MG63 (cell line): ENCODE measurements at regions not wholly inside any gene's neighbourhood (a gene's known extent, or its start where the extent isn't known, plus 50 kb on each side); places are given as distances from the start of the nearest gene placed in this dataset.
"Not testable (repeated sequence)": the region's sequence is repeated elsewhere in the genome, so short reads cannot be mapped to it uniquely, and the experiment has no call there.

ENCODE experiments used
- DNase-seq: peaks from one replicate; pipeline ENCODE4 v3.0.0-alpha.2; 2020
- H3K27me3 ChIP-seq: fragments of 250-450 bp; sonication (Bioruptor Pico); 2 replicates; pipeline ENCODE4 v1.5.1; 2020; ENCODE audit warnings: mild to moderate bottlenecking, moderate library complexity
- H3K36me3 ChIP-seq: fragments of 250-450 bp; sonication (Bioruptor Pico); 2 replicates; pipeline ENCODE4 v1.5.1; 2020; ENCODE audit warnings: mild to moderate bottlenecking, moderate library complexity
- H3K4me3 ChIP-seq: fragments of 250-450 bp; sonication (Bioruptor Pico); 2 replicates; pipeline ENCODE4 v1.5.1; 2020; ENCODE audit warnings: mild to moderate bottlenecking, moderate library complexity
- H3K9me3 ChIP-seq: fragments of 250-450 bp; sonication (Bioruptor Pico); 2 replicates; pipeline ENCODE4 v1.5.1; 2020; ENCODE audit warnings: mild to moderate bottlenecking, moderate library complexity

DNA sequence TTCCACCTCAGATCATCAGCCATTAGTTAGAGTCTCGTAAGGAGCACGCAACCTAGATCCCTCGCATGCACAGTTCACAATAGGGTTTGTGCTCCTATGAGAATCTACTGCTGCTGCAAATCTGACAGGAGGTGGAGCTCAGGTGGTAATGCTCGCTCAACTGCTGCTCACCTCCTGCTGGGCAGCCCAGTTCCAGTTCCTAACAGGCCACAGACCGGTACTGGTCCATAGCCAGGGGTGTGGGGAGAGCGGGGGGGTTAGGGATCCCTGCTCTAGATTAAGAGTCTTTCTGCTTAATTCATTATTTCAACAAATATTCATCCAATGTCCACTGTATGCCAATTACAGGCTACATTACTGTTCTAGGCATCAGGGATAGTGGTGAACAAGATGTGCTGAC lies 170.4 kb upstream of the KBTBD8 start:
- no peaks in the 10 kb centered on the region for H3K27me3 ChIP-seq
- H3K9me3 ChIP-seq = no peaks in the 10 kb centered on the region
- no peak for DNase-seq
- no peaks in the 10 kb centered on the region for H3K36me3 ChIP-seq
- no peak overlapping the region for H3K4me3 ChIP-seq

DNA sequence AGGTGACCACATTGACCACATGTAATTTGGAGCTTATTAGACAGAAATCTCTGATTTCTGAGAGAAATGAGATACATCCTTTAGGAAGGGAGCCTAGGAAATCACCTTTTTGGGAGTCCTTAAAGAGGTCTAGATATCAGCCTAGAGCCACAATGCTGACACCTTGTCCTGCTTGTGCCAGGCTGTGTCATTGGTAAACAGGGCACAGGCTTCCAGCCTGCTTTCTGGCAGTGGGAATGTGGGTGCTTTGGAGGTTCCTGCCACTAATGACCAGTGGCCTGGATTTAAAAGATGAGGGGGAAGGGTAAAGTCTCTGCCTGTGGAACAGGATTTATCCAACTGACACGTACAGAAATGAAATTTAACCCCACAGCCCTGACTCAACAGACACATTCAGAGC lies 169.8 kb upstream of the KBTBD8 start:
- no peak overlapping the region for H3K4me3 ChIP-seq
- H3K27me3 ChIP-seq = no peaks in the 10 kb centered on the region
- no peaks in the 10 kb centered on the region for H3K36me3 ChIP-seq
- DNase-seq = no peak
- no peaks in the 10 kb centered on the region for H3K9me3 ChIP-seq

DNA sequence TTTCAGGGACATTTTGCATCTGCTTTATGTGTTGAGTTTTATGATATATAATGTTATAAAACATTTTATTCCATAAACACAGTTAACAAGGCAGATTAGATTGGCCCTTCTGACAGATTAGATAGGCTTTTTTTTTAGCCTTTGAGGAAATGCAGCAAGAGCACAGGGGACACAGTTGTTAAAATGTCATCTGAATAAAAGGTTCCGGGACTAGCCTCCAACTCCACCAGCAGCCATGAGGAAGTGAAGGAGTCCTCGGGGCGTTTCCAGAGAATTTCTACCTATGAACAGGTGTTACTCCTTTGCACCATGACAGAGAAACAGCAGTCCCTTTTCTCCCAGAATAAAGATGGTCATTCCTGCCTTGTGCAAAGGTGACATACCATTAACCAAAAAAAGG lies 167.8 kb upstream of the KBTBD8 start:
- no peak for DNase-seq
- Histone ChIP-seq H3K27me3 (no peaks in the 10 kb centered on the region), H3K36me3 (no peaks in the 10 kb centered on the region), H3K9me3 (no peaks in the 10 kb centered on the region), H3K4me3 (no peak overlapping the region)

DNA sequence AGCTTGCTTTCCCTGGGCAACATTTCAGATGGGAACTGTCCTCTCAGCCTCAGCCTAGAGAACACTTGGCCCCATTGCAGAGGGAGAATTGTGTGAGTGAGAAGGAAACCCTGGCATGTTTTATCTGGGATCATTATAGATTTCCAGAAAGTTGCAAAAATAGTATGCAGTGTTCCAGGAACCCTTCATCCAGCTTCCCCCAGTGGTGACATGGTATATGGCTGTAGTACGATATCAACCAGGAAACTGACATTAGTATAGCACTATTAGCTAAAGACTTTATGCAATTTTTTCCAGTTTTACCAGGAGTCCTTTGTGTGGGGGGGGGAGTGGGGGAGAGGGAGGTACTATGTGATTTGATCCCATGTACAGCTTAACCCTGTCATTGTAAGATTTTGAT lies 166.2 kb upstream of the KBTBD8 start:
- no peaks in the 10 kb centered on the region for H3K9me3 ChIP-seq

DNA sequence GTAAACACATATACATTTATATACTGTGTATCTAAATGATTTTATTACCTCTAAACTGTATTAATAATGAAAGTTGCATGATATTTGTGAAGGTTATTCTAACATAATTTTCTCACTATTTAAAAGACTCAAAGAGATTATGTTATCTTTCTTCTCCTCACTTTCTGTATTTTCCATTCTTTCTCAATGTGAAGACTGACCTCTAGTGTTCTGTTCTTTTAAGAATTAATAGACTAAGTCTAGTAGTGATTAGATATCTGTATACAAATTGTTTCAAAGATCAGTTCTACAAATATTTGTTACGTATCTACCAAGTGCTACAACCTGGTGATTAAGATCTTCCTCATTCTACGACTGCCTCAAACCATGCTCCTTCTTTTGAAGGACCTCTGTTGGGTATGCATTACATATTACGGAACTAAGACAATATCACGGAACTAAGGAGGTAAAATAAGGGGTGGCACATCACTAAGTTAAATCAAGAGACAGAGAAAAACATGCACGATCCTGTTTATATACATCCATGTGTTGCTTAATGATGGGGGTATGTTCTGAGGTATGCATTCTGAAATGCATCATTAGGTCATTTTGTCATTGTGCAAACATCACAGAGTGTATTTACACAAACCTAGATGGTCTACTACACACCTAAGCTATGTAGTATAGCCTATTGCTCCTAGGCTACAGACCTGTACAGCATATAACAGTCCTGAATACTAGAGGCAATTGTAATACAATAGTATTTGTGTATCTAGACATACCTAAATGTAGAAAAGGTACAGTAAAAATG lies 161.5 kb upstream of the KBTBD8 start:
- Histone ChIP-seq H3K4me3 (no peak overlapping the region), H3K9me3 (no peaks in the 10 kb centered on the region), H3K27me3 (no peaks in the 10 kb centered on the region), H3K36me3 (no peaks in the 10 kb centered on the region)
- no peak for DNase-seq

More for the DNA sequence above, 166.2 kb upstream of the KBTBD8 start:
- Histone ChIP-seq H3K27me3 (no peaks in the 10 kb centered on the region), H3K36me3 (no peaks in the 10 kb centered on the region), H3K4me3 (no peak overlapping the region)
- no peak for DNase-seq

DNA sequence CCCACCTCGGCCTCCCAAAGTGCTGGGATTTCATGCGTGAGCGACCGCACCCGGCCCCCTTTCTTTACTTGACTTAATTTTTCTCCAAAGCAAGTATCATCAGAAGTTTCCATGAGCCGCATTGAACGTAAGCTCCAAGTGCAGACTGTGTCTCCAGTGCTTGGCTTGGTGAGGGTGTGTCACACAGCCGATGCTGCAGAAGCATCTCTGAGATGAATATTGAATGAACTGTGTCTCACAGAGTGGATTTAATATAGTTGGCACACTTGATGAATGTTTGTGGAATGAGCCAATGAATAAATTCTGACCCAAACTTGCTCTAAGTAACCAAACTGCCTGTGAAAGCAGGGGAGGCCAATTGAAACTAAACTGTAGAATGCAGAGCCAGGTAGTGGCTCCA lies 159.4 kb upstream of the KBTBD8 start:
- Histone ChIP-seq H3K9me3 (no peaks in the 10 kb centered on the region), H3K4me3 (no peak overlapping the region), H3K36me3 (no peaks in the 10 kb centered on the region), H3K27me3 (no peaks in the 10 kb centered on the region)
- DNase-seq = no peak

DNA sequence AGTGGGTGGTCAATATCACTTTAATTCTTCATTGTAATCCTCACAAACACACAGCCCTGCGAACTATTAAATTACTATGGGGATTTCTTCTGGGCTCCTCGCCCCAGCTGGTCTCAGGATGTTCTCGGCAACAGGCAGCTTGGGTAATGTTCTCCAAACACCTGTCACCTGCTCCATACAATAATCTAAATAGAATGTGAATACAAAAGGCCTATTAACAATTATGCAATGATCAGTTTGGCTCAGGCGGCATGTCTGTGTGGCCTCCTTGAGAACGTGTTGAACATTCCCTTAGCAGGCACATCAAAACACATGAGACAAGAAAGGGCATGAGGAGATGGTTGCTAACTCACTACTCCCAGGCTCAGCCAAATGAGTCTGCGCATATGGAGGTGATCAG lies 158.6 kb upstream of the KBTBD8 start:
- DNase-seq = no peak
- Histone ChIP-seq H3K36me3 (no peaks in the 10 kb centered on the region), H3K27me3 (no peaks in the 10 kb centered on the region)

DNA sequence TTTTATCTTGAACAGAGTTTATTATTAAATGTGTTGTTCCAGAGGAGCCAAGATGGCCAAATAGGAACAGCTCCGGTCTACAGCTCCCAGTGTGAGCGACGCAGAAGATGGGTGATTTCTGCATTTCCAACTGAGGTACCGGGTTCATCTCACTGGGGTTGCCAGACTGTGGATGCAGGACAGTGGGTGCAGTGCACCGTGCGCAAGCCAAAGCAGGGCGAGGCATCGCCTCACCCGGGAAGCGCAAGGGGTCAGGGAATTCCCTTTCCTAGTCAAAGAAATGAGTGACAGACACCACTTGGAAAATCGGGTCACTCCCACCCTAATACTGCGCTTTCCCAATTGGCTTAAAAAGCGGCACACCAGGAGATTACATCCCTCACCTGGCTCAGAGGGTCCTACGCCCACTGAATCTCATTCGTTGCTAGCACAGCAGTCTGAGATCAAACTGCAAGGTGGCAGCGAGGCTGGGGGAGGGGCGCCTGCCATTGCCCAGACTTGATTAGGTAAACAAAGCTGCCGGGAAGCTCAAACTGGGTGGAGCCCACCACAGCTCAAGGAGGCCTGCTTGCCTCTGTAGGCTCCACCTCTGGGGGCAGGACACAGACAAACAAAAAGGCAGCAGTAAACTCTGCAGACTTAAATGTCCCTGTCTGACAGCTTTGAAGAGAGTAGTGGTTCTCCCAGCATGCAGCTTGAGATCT lies 155.2 kb upstream of the KBTBD8 start:
- not testable (repeated sequence) for H3K27me3 ChIP-seq, H3K9me3 ChIP-seq, DNase-seq, H3K36me3 ChIP-seq, H3K4me3 ChIP-seq

More for the DNA sequence above, 158.6 kb upstream of the KBTBD8 start:
- H3K4me3 ChIP-seq = no peak overlapping the region
- H3K9me3 ChIP-seq = no peaks in the 10 kb centered on the region

DNA sequence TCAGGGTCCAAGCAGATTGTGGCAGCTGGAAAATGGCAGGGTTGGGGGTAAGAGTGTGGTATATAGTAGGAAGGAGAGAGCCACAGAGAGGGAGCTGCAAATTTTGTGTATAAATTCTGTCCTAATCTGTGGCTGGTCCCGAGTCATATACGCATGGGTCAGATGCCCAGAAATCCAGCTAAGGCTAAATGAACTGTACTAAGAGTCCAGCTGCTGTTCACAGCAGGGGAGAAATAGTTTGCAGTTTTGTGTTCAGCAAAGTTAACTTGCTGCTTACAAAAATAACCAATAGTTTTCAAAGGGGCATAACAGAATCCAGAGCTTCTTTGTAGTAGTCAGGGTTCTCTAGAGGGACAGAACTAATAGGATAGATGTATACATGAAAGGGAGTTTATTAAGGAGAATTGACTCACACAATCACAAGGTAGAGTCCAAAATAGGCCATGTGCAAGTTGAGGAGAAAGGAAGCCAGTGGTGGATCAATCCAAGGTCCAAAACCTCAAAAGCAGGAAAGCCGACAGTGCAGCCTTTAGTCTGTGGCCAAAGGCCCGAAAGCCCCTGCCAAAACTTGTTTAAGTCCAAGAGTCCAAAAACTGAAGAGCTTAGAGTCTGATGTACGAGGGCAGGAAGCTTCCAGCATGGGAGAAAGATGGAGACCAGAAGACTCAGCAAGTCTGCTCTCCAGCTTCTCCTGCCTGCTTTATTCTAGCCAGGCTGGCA lies 146.1 kb upstream of the KBTBD8 start:
- no peak overlapping the region for H3K4me3 ChIP-seq
- no peaks in the 10 kb centered on the region for H3K27me3 ChIP-seq
- no peaks in the 10 kb centered on the region for H3K36me3 ChIP-seq
- no peak for DNase-seq
- H3K9me3 ChIP-seq = no peaks in the 10 kb centered on the region

DNA sequence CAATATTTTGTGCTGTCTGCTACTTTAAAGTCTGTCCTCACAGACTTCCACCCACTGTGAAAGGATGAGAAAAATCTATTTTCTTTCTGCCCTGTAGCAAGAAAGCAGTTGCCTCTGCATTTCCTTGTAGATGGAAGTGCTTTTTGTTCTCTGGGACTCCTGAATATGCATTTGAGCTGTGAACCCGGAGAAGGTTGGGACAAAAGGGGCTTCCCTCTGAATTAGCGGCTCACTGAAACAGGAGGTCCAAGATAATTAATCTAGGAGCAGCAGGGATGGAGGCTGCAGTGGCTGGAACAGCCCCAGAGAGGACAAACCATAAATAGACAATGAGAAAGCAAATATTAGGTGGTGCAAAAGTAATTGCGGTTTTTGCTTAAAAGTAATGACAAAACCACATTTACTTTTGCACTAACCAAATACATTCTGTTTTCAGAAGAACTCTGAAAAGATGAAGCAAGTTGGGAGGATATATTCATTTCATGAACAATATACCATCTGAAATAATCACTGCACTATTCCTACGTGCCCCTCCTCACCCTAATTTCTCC lies 143.4 kb upstream of the KBTBD8 start:
- Histone ChIP-seq H3K4me3 (no peak overlapping the region), H3K9me3 (no peaks in the 10 kb centered on the region), H3K36me3 (no peaks in the 10 kb centered on the region), H3K27me3 (no peaks in the 10 kb centered on the region)
- DNase-seq = no peak

DNA sequence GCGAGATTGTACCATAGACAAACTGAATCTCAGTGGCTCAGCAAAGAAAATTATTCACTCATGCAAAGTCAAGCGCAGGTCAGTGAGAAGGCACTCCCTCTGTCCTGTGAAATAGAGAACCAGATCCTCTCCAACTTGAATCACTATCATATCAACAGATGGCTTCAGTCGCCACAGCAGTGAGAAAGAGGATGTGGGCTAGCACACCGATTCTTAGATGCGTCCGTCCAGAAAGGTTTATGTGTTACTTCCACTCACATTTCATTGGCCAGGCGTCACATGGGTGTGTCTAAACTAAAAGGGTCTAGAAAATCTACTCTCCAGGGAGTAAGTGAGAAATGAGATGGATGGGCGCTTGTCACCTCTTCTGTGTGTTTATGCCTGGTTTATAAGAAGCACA lies 141.6 kb upstream of the KBTBD8 start:
- Histone ChIP-seq H3K27me3 (no peaks in the 10 kb centered on the region), H3K9me3 (no peaks in the 10 kb centered on the region), H3K4me3 (no peak overlapping the region), H3K36me3 (no peaks in the 10 kb centered on the region)
- no peak for DNase-seq

DNA sequence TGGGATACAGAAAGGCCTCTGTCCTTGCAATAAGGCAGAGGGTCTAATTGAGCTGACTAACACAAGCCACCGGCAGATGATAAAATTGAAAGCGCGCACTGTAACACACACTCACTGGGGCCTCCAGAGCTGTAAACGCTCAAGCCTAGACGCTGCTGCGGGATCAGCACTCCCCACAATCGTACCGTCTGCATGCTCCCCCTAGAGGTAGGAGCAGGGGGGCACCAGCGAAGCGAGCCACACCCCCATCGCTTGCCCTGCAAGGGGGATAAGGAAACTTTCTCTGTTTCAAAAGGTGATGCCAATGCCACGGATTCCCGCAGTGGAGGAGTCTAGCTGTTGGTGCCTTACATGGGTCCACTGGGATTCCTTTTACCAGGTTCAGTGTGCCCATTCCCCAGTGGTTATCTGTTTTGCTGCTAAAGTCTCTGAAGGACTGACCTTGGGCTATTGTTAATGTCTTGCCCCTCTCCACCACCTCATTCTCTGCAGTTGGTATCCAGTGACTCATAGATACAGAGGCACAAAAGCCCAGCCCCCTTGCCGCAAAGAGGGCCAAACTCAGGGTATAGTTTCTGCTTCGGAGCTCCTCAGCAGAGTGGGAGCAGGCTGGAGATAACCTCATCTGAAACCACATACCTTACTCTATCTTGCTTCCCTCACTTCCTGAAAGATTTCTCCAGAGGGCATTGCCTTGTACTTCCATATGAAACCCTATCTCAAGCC lies 139.3 kb upstream of the KBTBD8 start:
- DNase-seq = no peak
- no peak overlapping the region for H3K4me3 ChIP-seq
- no peaks in the 10 kb centered on the region for H3K27me3 ChIP-seq
- no peaks in the 10 kb centered on the region for H3K36me3 ChIP-seq
- H3K9me3 ChIP-seq = no peaks in the 10 kb centered on the region

DNA sequence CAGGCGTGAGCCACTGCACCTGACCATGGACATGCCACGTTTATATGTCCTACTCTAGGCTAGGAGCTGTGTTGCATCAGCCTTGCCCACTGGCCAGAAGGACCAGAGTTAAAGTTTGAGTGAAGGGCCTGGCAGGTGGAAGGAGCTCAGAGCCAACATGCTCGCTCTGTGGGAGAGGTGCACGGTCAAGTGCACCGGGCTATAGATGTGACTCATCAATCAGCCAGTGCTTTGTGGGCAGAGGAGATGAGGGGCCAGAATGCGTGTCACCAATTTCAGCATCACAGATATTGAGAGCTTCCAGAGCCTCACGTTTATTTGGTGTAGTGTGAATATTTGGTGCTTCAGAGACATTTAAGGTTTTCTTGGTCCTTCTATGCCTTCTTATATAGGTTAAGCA lies 137.3 kb upstream of the KBTBD8 start:
- no peaks in the 10 kb centered on the region for H3K36me3 ChIP-seq
- DNase-seq = no peak
- no peaks in the 10 kb centered on the region for H3K9me3 ChIP-seq
- H3K4me3 ChIP-seq = no peak overlapping the region
- no peaks in the 10 kb centered on the region for H3K27me3 ChIP-seq

DNA sequence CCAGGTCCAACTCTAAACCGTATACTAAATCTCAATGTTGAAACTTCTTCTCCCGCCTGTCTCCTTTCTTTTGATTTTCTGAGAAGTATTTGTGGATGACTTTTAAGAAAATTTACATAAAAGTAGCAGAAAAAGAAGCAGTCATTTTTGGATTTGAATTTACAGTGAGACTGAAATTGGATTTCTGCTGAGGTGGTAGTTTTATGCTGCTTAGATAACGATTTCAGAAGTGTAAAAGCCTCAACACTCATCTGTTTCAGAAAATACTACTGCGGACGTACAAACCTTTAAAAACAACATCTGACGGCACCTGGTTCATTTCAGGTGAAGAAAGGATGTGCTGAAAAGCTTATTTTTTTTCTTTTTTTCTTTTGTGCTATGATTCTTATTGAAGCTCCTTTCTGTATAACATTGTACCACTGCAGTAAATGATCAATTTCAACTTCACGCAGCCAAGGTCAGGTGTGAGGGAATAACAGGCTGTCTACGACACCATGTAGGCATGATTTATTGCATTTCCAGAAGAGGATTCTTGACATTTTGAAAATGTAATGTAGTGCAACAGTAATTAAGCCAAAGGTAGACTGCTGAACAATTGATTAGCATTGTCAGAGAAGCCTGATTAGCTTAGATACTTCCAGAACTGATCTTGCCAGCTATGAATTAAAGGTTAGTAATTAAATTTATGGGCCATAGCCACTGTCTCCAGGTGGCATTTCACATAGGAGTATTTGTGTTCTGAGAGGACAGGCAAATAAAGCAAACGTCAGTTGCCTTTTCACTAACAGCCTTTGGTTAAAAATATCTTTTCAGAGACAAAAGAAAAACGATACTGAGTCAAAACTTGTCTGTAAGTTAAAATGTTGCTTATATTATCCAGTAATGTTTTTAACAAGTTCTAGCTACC lies 134.6 kb upstream of the KBTBD8 start:
- DNase-seq = no peak

DNA sequence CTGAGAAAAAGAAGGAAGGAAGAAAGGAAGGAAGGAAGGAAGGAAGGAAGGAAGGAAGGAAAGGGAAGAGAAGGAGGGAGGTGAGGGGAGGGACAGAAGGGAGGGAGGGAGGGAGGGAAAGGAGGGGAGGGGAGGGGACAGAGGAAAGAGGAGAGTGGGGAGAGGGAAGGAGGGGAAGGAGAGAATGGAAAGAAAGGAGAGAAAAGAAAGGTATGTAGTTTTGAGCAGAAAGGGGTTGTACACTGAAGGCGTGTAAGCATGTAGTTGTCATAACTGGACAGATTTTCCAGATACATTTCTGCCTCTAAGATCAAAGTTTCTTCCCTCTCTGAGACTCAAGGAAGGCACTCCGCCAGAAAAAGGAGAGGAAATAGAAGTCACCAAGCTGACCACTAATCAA lies 113.4 kb upstream of the KBTBD8 start:
- Histone ChIP-seq H3K4me3 (no peak overlapping the region), H3K9me3 (no peaks in the 10 kb centered on the region), H3K27me3 (no peaks in the 10 kb centered on the region), H3K36me3 (no peaks in the 10 kb centered on the region)
- no peak for DNase-seq

More for the DNA sequence above, 134.6 kb upstream of the KBTBD8 start:
- no peaks in the 10 kb centered on the region for H3K27me3 ChIP-seq
- no peaks in the 10 kb centered on the region for H3K36me3 ChIP-seq
- no peaks in the 10 kb centered on the region for H3K9me3 ChIP-seq
- H3K4me3 ChIP-seq = no peak overlapping the region
